ENCODE measurements at regions not wholly inside any gene's neighbourhood (a gene's known extent, or its start where the extent isn't known, plus 50 kb on each side); places are given as distances from the start of the nearest gene placed in this dataset.

GRCh38 chr18:69233465-69234054, 167.1 kb upstream of the DOK6 start:
- POLR2A ChIA-PET (ENCODE audit: unreplicated experiment), result no interaction called here
- CTCF ChIA-PET, result no interaction called here

More at GRCh38 chr18:69233465-69234054, 167.1 kb upstream of the DOK6 start:
- H3K18ac ChIP-seq (ENCODE audit: low read depth, low read length), result no peak overlapping the region
- no peaks in the 10 kb centered on the region for H3K9me1 ChIP-seq (ENCODE audit: insufficient read depth, low read length)
- no peak overlapping the region for H3K27ac ChIP-seq (ENCODE audit: insufficient read depth, low read length)
- no CpG with 5 or more reads among the region's 3 CpGs for WGBS, 2 experiments (ENCODE audit: extremely low coverage in 2 of 2, insufficient read length in 1 of 2)
- H3K56ac ChIP-seq (ENCODE audit: extremely low read depth, insufficient read depth, low read length), result no peak overlapping the region
- intact Hi-C loops (cut with micrococcal nuclease), result no loop called here
- TF ChIP-seq CEBPB (IDR thresholded peaks at IDR 0.05; ENCODE audit: low read depth, low read length) (no peak), POLR2A (IDR thresholded peaks at IDR 0.05; ENCODE audit: low read depth, low read length) (no peak), NFE2L2 (IDR thresholded peaks at IDR 0.05; ENCODE audit: low read depth, low read length) (no peak), RCOR1 (IDR thresholded peaks at IDR 0.05; ENCODE audit: insufficient replicate concordance, low read length) (no peak), MAFK (IDR thresholded peaks at IDR 0.05; ENCODE audit: low read depth, low read length) (no peak)
- no peaks in the 10 kb centered on the region for H3K9me3 ChIP-seq (ENCODE audit: control insufficient read depth, insufficient read depth, low read length)
- no peak overlapping the region for H3K9ac ChIP-seq (ENCODE audit: low read depth, low read length)
- H2BK120ac ChIP-seq (ENCODE audit: low read depth, low read length), result no peak overlapping the region
- H3K4ac ChIP-seq (ENCODE audit: low read depth, low read length), result no peak overlapping the region
- no peak overlapping the region for H2BK15ac ChIP-seq (ENCODE audit: low read depth, low read length)
- H2AK5ac ChIP-seq (ENCODE audit: low read depth, low read length), result no peak overlapping the region
- no peaks in the 10 kb centered on the region for H3K36me3 ChIP-seq (ENCODE audit: control insufficient read depth, insufficient read depth, low read length)
- H3K4me3 ChIP-seq (ENCODE audit: insufficient read depth, low read depth, low read length), result no peak overlapping the region
- no peak overlapping the region for H4K91ac ChIP-seq (ENCODE audit: insufficient read depth, low read depth, low read length)
- no peak overlapping the region for H2BK20ac ChIP-seq (ENCODE audit: low read depth, low read length)
- no peak overlapping the region for H4K5ac ChIP-seq (ENCODE audit: low read depth, low read length)
- H3K23ac ChIP-seq (ENCODE audit: low read depth, low read length), result no peak overlapping the region
- H3K79me1 ChIP-seq (ENCODE audit: low read depth in 1 of 2, low read length in 2 of 2), result no peaks in the 10 kb centered on the region
- H3K4me1 ChIP-seq (ENCODE audit: control insufficient read depth, insufficient read depth, low read length), result no peaks in the 10 kb centered on the region
- H4K20me1 ChIP-seq (ENCODE audit: insufficient read depth, low read length), result no peaks in the 10 kb centered on the region
- H3K14ac ChIP-seq (replicated peaks; ENCODE audit: low read depth, low read length), result no peak overlapping the region
- dilution Hi-C loops (cut with HindIII; ENCODE audit: low sequenced_read_pairs, unreplicated experiment), result no loop called here
- in situ Hi-C loops (cut with MboI; ENCODE audit: low sequenced_read_pairs), result no loop called here
- H3K4me2 ChIP-seq (ENCODE audit: low read depth, low read length), result no peak overlapping the region
- H4K8ac ChIP-seq (ENCODE audit: low read depth in 2 of 2, low read length in 2 of 2), result no peak overlapping the region
- peak; percentile 20 for DNase-seq
- no peak for ATAC-seq (ENCODE audit: low read depth)
- no peak overlapping the region for H2BK5ac ChIP-seq (ENCODE audit: low read depth, low read length, poor library complexity, severe bottlenecking)
- BruUV-seq (replicated peaks), result no TSS peak
- H2AFZ ChIP-seq (replicated peaks; ENCODE audit: low read length, poor library complexity), result no peak overlapping the region
- no peaks in the 10 kb centered on the region for H3K27me3 ChIP-seq (ENCODE audit: control insufficient read depth, insufficient read depth, low read length)
- H2AK9ac ChIP-seq (replicated peaks; ENCODE audit: low read depth, low read length, poor library complexity), result no peak overlapping the region
